ENCODE measurements at regions not wholly inside any gene's neighbourhood (a gene's known extent, or its start where the extent isn't known, plus 50 kb on each side); places are given as distances from the start of the nearest gene placed in this dataset.

GRCh38 chr13:31965361-31966066, 66.1 kb upstream of the FRY start:
- no peak for DNase-seq

- peak; percentile 13 for DNase-seq
Measured at GRCh38 chr13:31967155-31967554, 64.4 kb upstream of the FRY start.

GRCh38 chr13:31968473-31968872, 63.1 kb upstream of the FRY start:
- peak; percentile 22 for DNase-seq

GRCh38 chr13:31970231-31970930, 61.2 kb upstream of the FRY start:
- no peak for DNase-seq

DNA sequence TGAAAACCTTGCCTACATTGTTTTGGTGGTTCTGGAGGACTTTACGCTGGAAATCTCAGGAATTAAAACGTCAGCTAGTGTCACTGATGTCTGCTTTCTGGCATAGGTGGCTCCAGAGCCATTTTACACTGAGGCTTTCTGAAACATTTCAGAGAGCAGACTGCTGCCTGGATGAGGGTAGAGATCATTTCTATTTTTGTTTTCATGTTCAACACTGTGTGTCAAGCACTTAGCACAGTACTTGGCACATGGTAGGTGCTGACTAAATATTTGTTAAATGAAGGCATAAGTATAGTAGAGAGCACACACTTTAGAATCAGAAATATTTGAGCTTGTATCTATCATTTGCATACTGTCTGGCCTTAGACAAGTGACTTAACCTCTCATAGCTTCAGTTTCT, 59.1 kb upstream of the FRY start:
- no peak for DNase-seq

GRCh38 chr13:31978021-31978420, 53.6 kb upstream of the FRY start:
- DNase-seq, result no peak

GRCh38 chr13:31980830-31981229, 50.7 kb upstream of the FRY start:
- no peak for DNase-seq
